NCI-H748 treated with DMSO at 0.1 percent for 48 hours (cell line): ENCODE measurements at regions not wholly inside any gene's neighbourhood (a gene's known extent, or its start where the extent isn't known, plus 50 kb on each side); places are given as distances from the start of the nearest gene placed in this dataset.
"Not testable (repeated sequence)": the region's sequence is repeated elsewhere in the genome, so short reads cannot be mapped to it uniquely, and the experiment has no call there.

Source experiments
- DNase-seq: peaks from one replicate; lab custom pipeline; 2025; lab: John Stamatoyannopoulos, UW

DNA sequence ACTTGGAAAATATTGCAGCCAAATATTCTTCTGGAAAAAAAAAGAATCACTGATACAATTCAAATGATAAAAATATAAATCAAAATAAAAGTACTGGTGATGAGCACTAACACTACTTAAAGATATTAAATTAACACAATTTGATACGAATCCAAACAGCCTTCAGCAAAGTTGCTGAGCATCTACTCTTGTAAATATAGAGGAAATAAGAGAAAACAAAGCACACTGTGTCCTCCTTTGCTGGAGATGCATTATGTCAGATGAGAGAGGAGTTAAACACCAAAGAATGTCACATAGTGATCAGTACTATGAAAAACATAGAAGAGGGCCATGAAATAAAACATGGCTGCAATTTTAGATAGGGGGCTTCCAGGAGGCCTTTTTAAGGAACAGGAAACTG is 177.4 kb upstream of the RNPC3 start:
- no peak for DNase-seq

- no peak for DNase-seq
These were observed 180.6 kb upstream of the RNPC3 start for GRCh38 chr1:103344930-103345329.

GRCh38 chr1:103341377-103341880 is 184.1 kb upstream of the RNPC3 start:
- DNase-seq, result no peak

GRCh38 chr1:103337779-103338178 is 187.7 kb upstream of the RNPC3 start:
- no peak for DNase-seq

DNA sequence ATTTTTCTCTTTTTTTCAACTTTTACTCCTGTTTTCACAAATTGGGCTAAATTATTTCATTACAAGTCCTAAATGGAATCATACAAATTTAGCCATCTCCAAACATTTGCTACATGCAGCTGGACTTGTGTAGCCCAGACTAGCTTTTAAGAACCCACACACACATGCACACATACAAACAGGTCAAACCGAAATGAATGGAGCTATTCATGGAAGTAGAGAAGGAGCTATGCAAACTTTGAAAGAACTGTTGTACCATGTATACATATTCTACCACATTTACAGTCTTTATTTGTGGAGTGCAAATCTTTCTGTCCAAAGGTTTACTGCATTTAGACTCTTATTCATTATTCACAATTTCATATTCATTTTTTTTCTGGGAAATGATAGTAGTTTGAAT is 189.1 kb upstream of the RNPC3 start:
- no peak for DNase-seq

GRCh38 chr1:103333141-103333540 is 192.4 kb upstream of the RNPC3 start:
- DNase-seq, result no peak

GRCh38 chr1:103327054-103327719 is 198.3 kb upstream of the RNPC3 start:
- no peak for DNase-seq

DNA sequence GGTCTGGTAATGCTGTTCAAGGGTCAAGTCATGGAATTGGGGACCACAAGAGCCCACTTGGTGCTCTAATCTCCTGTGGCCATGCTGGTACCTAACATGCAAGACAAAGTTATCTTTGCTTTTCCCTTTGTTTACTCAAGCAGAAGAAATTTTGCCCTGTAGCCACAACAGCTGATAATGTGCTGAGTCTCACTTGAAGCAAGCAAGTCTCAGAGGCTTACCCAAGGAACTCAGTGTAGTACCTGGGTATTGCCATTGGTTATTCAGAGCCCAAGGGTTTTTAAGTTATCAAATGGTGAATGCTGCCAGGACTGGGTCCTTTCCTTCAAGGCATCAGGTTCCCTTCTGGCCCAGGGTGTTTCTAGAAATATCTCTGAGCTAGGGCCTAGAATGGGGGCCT is 198.9 kb upstream of the RNPC3 start:
- DNase-seq, result no peak

GRCh38 chr1:103309786-103310185 is 201.5 kb upstream of the COL11A1 start:
- no peak for DNase-seq

- no peak for DNase-seq
These were observed 199.4 kb upstream of the COL11A1 start for GRCh38 chr1:103307751-103308150.

- no peak for DNase-seq
These were observed 175.7 kb upstream of the COL11A1 start for GRCh38 chr1:103283841-103284669.

DNA sequence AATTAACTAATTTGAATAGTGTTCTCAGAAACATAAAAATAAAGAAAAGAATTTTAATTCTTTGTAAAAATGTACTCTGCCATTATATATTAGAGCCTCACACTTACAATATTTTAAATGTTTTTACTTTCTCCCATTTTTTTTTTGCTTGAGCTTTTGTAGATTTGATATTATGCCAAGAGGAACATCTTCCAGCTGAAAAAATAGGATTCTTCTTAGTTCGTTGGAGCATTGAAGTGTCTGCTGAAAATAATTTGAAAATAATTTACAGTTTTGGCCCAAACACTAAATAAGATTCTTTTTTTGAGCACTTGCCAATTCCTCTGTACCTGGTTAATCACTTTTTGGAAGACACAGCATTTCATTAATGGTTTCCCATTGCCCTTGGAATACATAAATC is 175.0 kb upstream of the COL11A1 start:
- no peak for DNase-seq

DNA sequence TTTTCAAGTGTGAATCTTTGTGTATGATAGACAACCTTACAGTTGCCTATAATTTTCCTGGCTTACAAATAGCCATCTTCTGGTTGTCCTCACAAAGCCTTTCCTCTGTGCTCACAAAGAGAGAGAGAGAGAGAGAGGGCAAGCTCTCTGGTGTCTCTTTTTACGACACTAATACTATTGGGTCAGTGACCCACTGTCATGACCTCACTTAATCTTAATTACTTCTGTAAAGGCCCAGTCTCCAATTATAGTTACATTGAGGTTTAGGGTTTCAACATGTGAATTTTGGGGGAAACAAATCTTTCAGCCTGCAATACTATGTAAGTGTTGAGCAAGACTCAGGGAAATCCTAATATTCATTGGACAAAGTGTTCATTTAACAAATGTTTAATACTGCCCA is 167.4 kb upstream of the COL11A1 start:
- no peak for DNase-seq

- DNase-seq, result no peak
These were observed 166.6 kb upstream of the COL11A1 start for GRCh38 chr1:103274886-103275285.

GRCh38 chr1:103273106-103273505 is 164.8 kb upstream of the COL11A1 start:
- no peak for DNase-seq

- DNase-seq, result not testable (repeated sequence)
These were observed 163.1 kb upstream of the COL11A1 start for GRCh38 chr1:103271471-103271870.

DNA sequence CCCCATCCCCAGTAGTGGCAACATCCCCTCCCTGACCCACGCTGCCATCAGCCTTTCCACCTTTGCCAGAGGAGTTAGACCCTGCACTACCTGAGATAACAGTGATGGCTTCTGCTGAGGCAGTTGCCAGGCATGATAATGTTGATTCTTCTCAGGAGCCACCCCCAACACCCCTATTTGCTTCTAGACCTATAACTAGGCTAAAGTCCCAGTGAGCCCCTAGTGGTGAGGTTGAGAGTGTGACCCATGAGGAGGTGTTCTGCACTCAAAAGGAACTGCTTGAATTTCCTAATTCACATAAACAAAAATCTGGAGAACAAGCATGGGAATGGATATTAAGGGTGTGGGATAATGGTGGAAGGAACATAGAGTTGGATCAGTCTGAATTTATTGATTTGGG is 159.6 kb upstream of the COL11A1 start:
- DNase-seq, result no peak

DNA sequence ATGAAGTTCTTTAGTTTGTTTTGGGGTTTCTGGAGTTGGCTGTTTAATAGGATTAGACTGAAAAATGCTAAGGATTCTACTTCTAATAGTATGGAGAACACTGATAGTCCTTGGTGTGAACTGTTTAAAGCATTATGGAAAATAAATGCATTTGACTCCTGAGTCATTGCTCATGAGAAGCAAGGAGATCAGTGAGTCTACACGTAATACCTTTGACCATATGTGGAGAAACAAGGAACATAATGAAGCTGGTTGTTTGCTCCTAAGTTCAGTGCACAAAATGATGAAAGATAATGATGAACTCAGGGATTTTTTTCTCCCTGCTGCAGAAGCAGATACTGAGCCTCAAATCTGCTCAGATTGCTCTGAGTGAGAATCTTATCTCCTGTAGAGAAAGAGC is 158.9 kb upstream of the COL11A1 start:
- no peak for DNase-seq

GRCh38 chr1:103266036-103266435 is 157.7 kb upstream of the COL11A1 start:
- no peak for DNase-seq

GRCh38 chr1:103265551-103265950 is 157.2 kb upstream of the COL11A1 start:
- DNase-seq, result no peak

GRCh38 chr1:103259982-103260381 is 151.7 kb upstream of the COL11A1 start:
- no peak for DNase-seq

- no peak for DNase-seq
These were observed 148.2 kb upstream of the COL11A1 start for GRCh38 chr1:103256490-103256889.

- no peak for DNase-seq
These were observed 146.4 kb upstream of the COL11A1 start for GRCh38 chr1:103254691-103255090.
